Activated CD4-positive, CD25-positive, alpha-beta regulatory T cell (primary cell): ENCODE measurements at regions not wholly inside any gene's neighbourhood (a gene's known extent, or its start where the extent isn't known, plus 50 kb on each side); places are given as distances from the start of the nearest gene placed in this dataset.

Source experiments
- DNase-seq, 4 experiments: peaks; one replicate each; lab custom pipeline; 2025; lab: John Stamatoyannopoulos, UW

- DNase-seq = no peak
These were observed 79.9 kb upstream of the BHLHE23 start for GRCh38 chr20:63086421-63087235.

- DNase-seq = no peak
These were observed 78.5 kb upstream of the BHLHE23 start for GRCh38 chr20:63085151-63085861.

GRCh38 chr20:63084563-63084927, 77.8 kb upstream of the BHLHE23 start:
- no peak for DNase-seq

- DNase-seq = no peak
These were observed 77.2 kb upstream of the BHLHE23 start for GRCh38 chr20:63083831-63084562.

GRCh38 chr20:63082939-63083735, 76.4 kb upstream of the BHLHE23 start:
- no peak for DNase-seq

GRCh38 chr20:63082308-63082938, 75.7 kb upstream of the BHLHE23 start:
- no peak for DNase-seq

GRCh38 chr20:63081831-63082230, 75.1 kb upstream of the BHLHE23 start:
- DNase-seq = no peak

GRCh38 chr20:63081351-63081750, 74.6 kb upstream of the BHLHE23 start:
- no peak for DNase-seq

GRCh38 chr20:63080811-63081210, 74.0 kb upstream of the BHLHE23 start:
- DNase-seq = no peak

GRCh38 chr20:63080411-63080810, 73.6 kb upstream of the BHLHE23 start:
- no peak for DNase-seq

- DNase-seq = no peak
These were observed 73.2 kb upstream of the BHLHE23 start for GRCh38 chr20:63079971-63080370.

GRCh38 chr20:63077705-63078104, 70.9 kb upstream of the BHLHE23 start:
- no peak for DNase-seq

- DNase-seq = no peak
These were observed 69.7 kb upstream of the BHLHE23 start for GRCh38 chr20:63076421-63076820.

- DNase-seq = no peak
These were observed 67.9 kb upstream of the BHLHE23 start for GRCh38 chr20:63074631-63075030.

GRCh38 chr20:63074182-63074581, 67.4 kb upstream of the BHLHE23 start:
- DNase-seq = no peak

- no peak for DNase-seq
These were observed 66.9 kb upstream of the BHLHE23 start for GRCh38 chr20:63073738-63074065.

- no peak for DNase-seq
These were observed 66.4 kb upstream of the BHLHE23 start for GRCh38 chr20:63072991-63073737.

GRCh38 chr20:63072231-63072791, 65.5 kb upstream of the BHLHE23 start:
- DNase-seq = no peak

- no peak for DNase-seq
These were observed 64.9 kb upstream of the BHLHE23 start for GRCh38 chr20:63071541-63072181.
